Panc1 (cell line): ENCODE measurements at regions not wholly inside any gene's neighbourhood (a gene's known extent, or its start where the extent isn't known, plus 50 kb on each side); places are given as distances from the start of the nearest gene placed in this dataset.

Experiments used
- ATAC-seq: fragments of 200-7000 bp; cut with Tn5 transposase; 2 replicates; pipeline ENCODE4 v1.9.1; 2020; ENCODE audit warnings: mild to moderate bottlenecking, moderate library complexity
- BruUV-seq: library from RNA; stranded (reverse); fragments of 400-500 nt; replicated peaks from 2 replicates; lab custom pipeline; 2021; lab: Mats Ljungman, UMichigan
- CTCF ChIA-PET: fragments of 300-600 bp; sonication (Branson Sonifier 250); formaldehyde crosslinking; loops from one replicate; lab custom pipeline; 2022; ENCODE audit warnings: antibody characterized with exemption; lab: Charles Lee
- POLR2A ChIA-PET: fragments of 300-600 bp; sonication (Branson Sonifier 250); formaldehyde crosslinking; loops from one replicate; lab custom pipeline; 2022; ENCODE audit warnings: antibody characterized with exemption; lab: Charles Lee
- DNase-seq: peaks from one replicate; pipeline ENCODE4 v3.0.0-alpha.2; 2010; ENCODE audit warnings: low read depth, low spot score
- H3K27ac ChIP-seq: 2 replicates; pipeline ENCODE4 v1.5.1; 2011; ENCODE audit warnings: mild to moderate bottlenecking, low read length, inconsistent platforms
- H3K27me3 ChIP-seq: fragments of 200-500 bp; sonication (Bioruptor generic); 2 replicates; pipeline ENCODE4 v1.6.0; 2014; ENCODE audit warnings: low read length, inconsistent platforms; ENCODE audit not compliant: control insufficient read depth, insufficient read depth
- H3K36me3 ChIP-seq: fragments of 200-500 bp; sonication (Bioruptor generic); 2 replicates; pipeline ENCODE4 v1.5.1; 2014; ENCODE audit warnings: inconsistent platforms, mild to moderate bottlenecking, low read length, moderate library complexity; ENCODE audit not compliant: control insufficient read depth, insufficient read depth
- H3K4me1 ChIP-seq: 2 replicates; pipeline ENCODE4 v1.5.1; 2011; ENCODE audit warnings: inconsistent platforms, mild to moderate bottlenecking, low read length, moderate library complexity; ENCODE audit not compliant: control insufficient read depth, insufficient read depth
- H3K4me3 ChIP-seq, 2 experiments: 2 replicates each; pipeline ENCODE4 v1.5.1; 2011 to 2012; ENCODE audit warnings: low read depth in 2 of 2, low read length in 2 of 2, mild to moderate bottlenecking in 2 of 2, inconsistent platforms in 1 of 2, moderate library complexity in 1 of 2
- H3K9me3 ChIP-seq: fragments of 200-500 bp; sonication (Bioruptor generic); 2 replicates; pipeline ENCODE4 v1.5.1; 2014; ENCODE audit warnings: low read depth, mild to moderate bottlenecking, inconsistent platforms, low read length, moderate library complexity; ENCODE audit not compliant: control insufficient read depth, insufficient read depth
- CTCF ChIP-seq: fragments of 450-650 bp; IDR thresholded peaks from 2 replicates; pipeline ENCODE4 v1.5.1; 2017; ENCODE audit warnings: mild to moderate bottlenecking
- POLR2AphosphoS5 ChIP-seq: IDR thresholded peaks from 2 replicates; pipeline ENCODE4 v1.6.1; 2012; ENCODE audit warnings: mild to moderate bottlenecking, low read depth, low read length, moderate library complexity
- REST ChIP-seq, 2 experiments: IDR thresholded peaks; 2 replicates each; pipeline ENCODE4 v1.6.1; 2011 to 2012; ENCODE audit warnings: low read depth in 2 of 2, control low read depth in 1 of 2, low read length in 1 of 2, mild to moderate bottlenecking in 1 of 2, moderate library complexity in 1 of 2; ENCODE audit not compliant: insufficient read depth in 1 of 2
- SIN3A ChIP-seq: IDR thresholded peaks from 2 replicates; pipeline ENCODE4 v1.6.1; 2012; ENCODE audit warnings: low read depth, mild to moderate bottlenecking, low read length, moderate library complexity, borderline replicate concordance; ENCODE audit not compliant: insufficient read depth
- TCF7L2 ChIP-seq: IDR thresholded peaks from 2 replicates; pipeline ENCODE4 v1.6.1; 2011; ENCODE audit warnings: mild to moderate bottlenecking, low read depth, low read length, inconsistent platforms
- in situ Hi-C: cut with HindIII; loops from 2 replicates; pipeline ENCODE4 v1.10.0; 2016; ENCODE audit warnings: low sequenced_read_pairs, low pct_unique_long_range_greater_than_20kb
- intact Hi-C: fragments of 100-400 bp; cut with micrococcal nuclease; formaldehyde crosslinking; loops from one replicate; pipeline ENCODE4 v1.10.0; 2022; ENCODE audit not compliant: unreplicated experiment

GRCh38 chr13:106917024-106917571 is 349.2 kb upstream of the ARGLU1 start:
- no TSS peak for BruUV-seq
- intact Hi-C loops: loop anchor here (5.0 kb wide), 1 partner anchor 350 kb away; the partner anchor contains the start of gene ARGLU1
- POLR2A ChIA-PET: no interaction called here
- no peak for DNase-seq
- no peak for ATAC-seq
- in situ Hi-C loops: no loop called here
- H3K27me3 ChIP-seq: no peaks in the 10 kb centered on the region
- H3K9me3 ChIP-seq: no peaks in the 10 kb centered on the region
- H3K4me3 ChIP-seq: no peak overlapping the region
- CTCF ChIA-PET: no interaction called here
- no peaks in the 10 kb centered on the region for H3K4me1 ChIP-seq
- H3K27ac ChIP-seq: no peak overlapping the region
- no peak for TF ChIP-seq POLR2AphosphoS5
- no peak for TF ChIP-seq REST (IDR thresholded peaks at IDR 0.05; ENCODE audit: insufficient read depth in 1 of 2, low read depth in 2 of 2, low read length in 1 of 2)
- no peaks in the 10 kb centered on the region for H3K36me3 ChIP-seq

- Histone ChIP-seq H3K4me1 (no peaks in the 10 kb centered on the region), H3K9me3 (no peaks in the 10 kb centered on the region), H3K36me3 (no peaks in the 10 kb centered on the region), H3K27me3 (no peaks in the 10 kb centered on the region), H3K27ac (no peak overlapping the region), H3K4me3 (no peak overlapping the region)
- TF ChIP-seq CTCF (no peak), POLR2AphosphoS5 (no peak), REST (IDR thresholded peaks at IDR 0.05; ENCODE audit: insufficient read depth in 1 of 2, low read depth in 2 of 2, low read length in 1 of 2) (no peak), SIN3A (no peak), TCF7L2 (no peak)
- BruUV-seq: no TSS peak
- in situ Hi-C loops: no loop called here
- intact Hi-C loops: loop anchor here (5.0 kb wide), 1 partner anchor 349 kb away; the partner anchor contains the start of gene ARGLU1
- no peak for DNase-seq
- ChIA-PET POLR2A (no interaction called here), CTCF (no interaction called here)
- no peak for ATAC-seq
Observed at GRCh38 chr13:106916329-106916976, 348.5 kb upstream of the ARGLU1 start.
